Upper lobe of left lung (tissue), 4 donors: ENCODE measurements at regions not wholly inside any gene's neighbourhood (a gene's known extent, or its start where the extent isn't known, plus 50 kb on each side); places are given as distances from the start of the nearest gene placed in this dataset.

Experiments used
- POLR2A ChIP-seq, 4 donors: fragments of 450-650 bp; IDR thresholded peaks; one replicate each; pipeline ENCODE4 v1.5.1; 2016 to 2017; ENCODE audit warnings: antibody characterized with exemption in 4 of 4, mild to moderate bottlenecking in 2 of 4
- POLR2AphosphoS5 ChIP-seq, 2 donors: sonication (generic); formaldehyde crosslinking; IDR thresholded peaks; one replicate each; pipeline ENCODE4 v1.5.1; 2017; ENCODE audit warnings: antibody characterized with exemption in 2 of 2
- TF ChIP-seq, protein P1 (sequence below), 6 experiments: fragments of 450-650 bp in 4 of 6; fragments of 200-600 bp in 2 of 6; sonication (generic) in 2 of 6; IDR thresholded peaks; one replicate each; pipeline ENCODE4 v1.5.1; 2016 to 2019; ENCODE audit warnings: antibody characterized with exemption in 6 of 6

DNA sequence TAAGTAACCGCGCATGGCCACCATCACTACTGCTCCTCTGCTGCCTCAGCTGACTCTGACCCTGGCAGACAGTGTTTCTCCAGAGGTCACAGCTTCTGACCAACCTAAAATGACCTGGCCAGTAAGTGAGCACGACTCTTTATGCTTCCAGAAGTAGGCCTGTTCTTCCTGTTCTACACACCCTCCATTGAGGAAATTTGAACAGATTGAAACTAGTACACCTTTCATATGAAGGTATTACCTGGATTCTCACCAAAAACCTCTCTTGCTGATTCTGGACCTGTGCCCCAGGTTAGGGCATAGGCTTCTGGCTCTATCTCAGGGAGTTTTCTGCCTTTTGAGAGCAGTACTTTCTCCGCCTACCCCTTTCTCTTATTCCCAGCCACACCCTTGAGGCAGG, 178.4 kb upstream of the FRMD6 start:
- TF ChIP-seq, protein P1, sequence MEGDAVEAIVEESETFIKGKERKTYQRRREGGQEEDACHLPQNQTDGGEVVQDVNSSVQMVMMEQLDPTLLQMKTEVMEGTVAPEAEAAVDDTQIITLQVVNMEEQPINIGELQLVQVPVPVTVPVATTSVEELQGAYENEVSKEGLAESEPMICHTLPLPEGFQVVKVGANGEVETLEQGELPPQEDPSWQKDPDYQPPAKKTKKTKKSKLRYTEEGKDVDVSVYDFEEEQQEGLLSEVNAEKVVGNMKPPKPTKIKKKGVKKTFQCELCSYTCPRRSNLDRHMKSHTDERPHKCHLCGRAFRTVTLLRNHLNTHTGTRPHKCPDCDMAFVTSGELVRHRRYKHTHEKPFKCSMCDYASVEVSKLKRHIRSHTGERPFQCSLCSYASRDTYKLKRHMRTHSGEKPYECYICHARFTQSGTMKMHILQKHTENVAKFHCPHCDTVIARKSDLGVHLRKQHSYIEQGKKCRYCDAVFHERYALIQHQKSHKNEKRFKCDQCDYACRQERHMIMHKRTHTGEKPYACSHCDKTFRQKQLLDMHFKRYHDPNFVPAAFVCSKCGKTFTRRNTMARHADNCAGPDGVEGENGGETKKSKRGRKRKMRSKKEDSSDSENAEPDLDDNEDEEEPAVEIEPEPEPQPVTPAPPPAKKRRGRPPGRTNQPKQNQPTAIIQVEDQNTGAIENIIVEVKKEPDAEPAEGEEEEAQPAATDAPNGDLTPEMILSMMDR (IDR thresholded peaks at IDR 0.05), result no peak
- TF ChIP-seq POLR2AphosphoS5 (IDR thresholded peaks at IDR 0.05) (no peak), POLR2A (IDR thresholded peaks at IDR 0.05) (no peak)
